ENCODE measurements at regions not wholly inside any gene's neighbourhood (a gene's known extent, or its start where the extent isn't known, plus 50 kb on each side); places are given as distances from the start of the nearest gene placed in this dataset.

GRCh38 chr13:109651854-109652253 lies 134.5 kb downstream of the IRS2 start:
- H3K9me3 ChIP-seq: no peaks in the 10 kb centered on the region
- TF ChIP-seq POLR2A (IDR thresholded peaks at IDR 0.05): no peak
- TF ChIP-seq EP300 (IDR thresholded peaks at IDR 0.05): no peak
- no peak for TF ChIP-seq CTCF (IDR thresholded peaks at IDR 0.05)
- H3K27ac ChIP-seq: no peak overlapping the region
- peaks cover 2% of the 10 kb centered on the region for H3K4me1 ChIP-seq (ENCODE audit: insufficient read depth)
- no peak overlapping the region for H3K4me3 ChIP-seq
- WGBS, 3 donors: 84 to 87% (median 86%) methylated on average over 6 of the region's 6 CpGs
- no peak for DNase-seq
- no peaks in the 10 kb centered on the region for H3K36me3 ChIP-seq
- intact Hi-C loops (cut with DNase I): no loop called here
- H3K27me3 ChIP-seq: no peaks in the 10 kb centered on the region

DNA sequence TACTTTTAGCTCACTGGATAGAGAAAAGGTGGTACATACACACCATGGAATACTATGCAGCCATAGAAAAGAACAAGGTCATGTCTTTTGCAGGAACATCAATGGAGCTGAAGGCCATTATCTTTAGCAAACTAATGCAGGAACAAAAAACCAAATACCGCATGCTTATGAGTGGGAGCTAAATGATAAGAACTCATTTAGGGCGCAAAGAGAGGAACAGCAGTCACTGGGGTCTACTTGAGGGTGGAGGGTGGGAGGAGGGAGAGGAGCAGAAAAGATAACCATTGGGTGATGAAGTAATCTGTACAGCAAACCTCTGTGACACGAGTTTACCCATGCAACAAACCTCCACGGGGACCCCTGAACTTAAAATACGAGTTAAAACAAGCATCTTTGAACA lies 135.1 kb downstream of the IRS2 start:
- intact Hi-C loops (cut with DNase I): no loop called here
- no peaks in the 10 kb centered on the region for H3K4me1 ChIP-seq (ENCODE audit: insufficient read depth)
- no peaks in the 10 kb centered on the region for H3K27me3 ChIP-seq
- no peaks in the 10 kb centered on the region for H3K36me3 ChIP-seq
- WGBS, 3 donors: 75 to 91% (median 87%) methylated on average over 5 of the region's 5 CpGs
- no peak for DNase-seq
- H3K4me3 ChIP-seq: no peak overlapping the region
- no peaks in the 10 kb centered on the region for H3K9me3 ChIP-seq
- TF ChIP-seq POLR2A (IDR thresholded peaks at IDR 0.05) (no peak), CTCF (IDR thresholded peaks at IDR 0.05) (no peak)
- H3K27ac ChIP-seq: no peak overlapping the region

- Histone ChIP-seq H3K27me3 (no peaks in the 10 kb centered on the region), H3K36me3 (no peaks in the 10 kb centered on the region), H3K27ac (no peak overlapping the region), H3K4me1 (ENCODE audit: insufficient read depth) (peaks cover under 1% of the 10 kb centered on the region), H3K9me3 (no peaks in the 10 kb centered on the region), H3K4me3 (no peak overlapping the region)
- DNase-seq: no peak
- 90 to 95% (median 92%) methylated on average over 3 of the region's 3 CpGs for WGBS, 3 donors
- TF ChIP-seq CTCF (IDR thresholded peaks at IDR 0.05) (no peak), EP300 (IDR thresholded peaks at IDR 0.05) (no peak), POLR2A (IDR thresholded peaks at IDR 0.05) (no peak)
- intact Hi-C loops (cut with DNase I): no loop called here
These were observed 135.5 kb downstream of the IRS2 start for GRCh38 chr13:109650861-109651260.

DNA sequence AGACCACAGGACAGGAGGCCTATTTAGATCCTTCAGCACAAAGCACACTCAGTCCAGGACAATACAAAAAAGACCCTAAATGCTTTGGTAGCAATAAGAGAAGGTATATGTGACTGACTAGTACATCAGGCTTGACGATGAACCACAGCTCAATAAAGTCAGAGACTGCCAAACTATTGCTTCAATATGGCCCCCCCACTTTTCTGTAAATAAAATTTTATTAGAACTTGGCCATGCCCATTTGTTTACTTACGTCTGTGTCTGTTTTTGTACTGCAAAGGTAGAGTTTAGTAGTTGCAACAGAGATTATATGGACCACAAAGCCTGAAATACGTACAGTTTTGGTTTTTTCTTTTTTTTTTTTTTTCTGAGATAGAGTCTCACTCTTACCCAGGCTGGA lies 136.7 kb downstream of the IRS2 start:
- no peaks in the 10 kb centered on the region for H3K36me3 ChIP-seq
- H3K4me1 ChIP-seq (ENCODE audit: insufficient read depth): peaks cover 7% of the 10 kb centered on the region
- 92 to 96% (median 93%) methylated on average over 3 of the region's 3 CpGs for WGBS, 3 donors
- DNase-seq: no peak
- no peak overlapping the region for H3K4me3 ChIP-seq
- intact Hi-C loops (cut with DNase I): no loop called here
- TF ChIP-seq CTCF (IDR thresholded peaks at IDR 0.05) (no peak), EP300 (IDR thresholded peaks at IDR 0.05) (no peak), POLR2A (IDR thresholded peaks at IDR 0.05) (no peak)
- no peaks in the 10 kb centered on the region for H3K27me3 ChIP-seq
- no peaks in the 10 kb centered on the region for H3K9me3 ChIP-seq
- H3K27ac ChIP-seq: no peak overlapping the region

GRCh38 chr13:109647699-109648098 lies 138.7 kb downstream of the IRS2 start:
- H3K36me3 ChIP-seq: no peaks in the 10 kb centered on the region
- WGBS, 3 donors: 92 to 99% (median 95%) methylated on average over 2 of the region's 2 CpGs
- TF ChIP-seq POLR2A (IDR thresholded peaks at IDR 0.05) (no peak), CTCF (IDR thresholded peaks at IDR 0.05) (no peak), EP300 (IDR thresholded peaks at IDR 0.05) (no peak)
- intact Hi-C loops (cut with DNase I): no loop called here
- H3K9me3 ChIP-seq: no peaks in the 10 kb centered on the region
- H3K4me3 ChIP-seq: no peak overlapping the region
- no peak for DNase-seq
- peaks cover 7% of the 10 kb centered on the region for H3K4me1 ChIP-seq (ENCODE audit: insufficient read depth)
- no peaks in the 10 kb centered on the region for H3K27me3 ChIP-seq
- H3K27ac ChIP-seq: no peak overlapping the region
